ENCODE measurements at regions not wholly inside any gene's neighbourhood (a gene's known extent, or its start where the extent isn't known, plus 50 kb on each side); places are given as distances from the start of the nearest gene placed in this dataset.
"Not testable (repeated sequence)": the region's sequence is repeated elsewhere in the genome, so short reads cannot be mapped to it uniquely, and the experiment has no call there.

- DNase-seq (ENCODE audit: low read depth in 3 of 3), result no peak
Observed at GRCh38 chr11:57871231-57871630, 109.6 kb downstream of the CTNND1 start.

- DNase-seq (ENCODE audit: low read depth in 3 of 3), result no peak
Observed at GRCh38 chr11:57873196-57873911, 111.8 kb downstream of the CTNND1 start.

- no peak for DNase-seq (ENCODE audit: low read depth in 3 of 3)
Observed at GRCh38 chr11:57874981-57875380, 113.4 kb downstream of the CTNND1 start.

- no peak for DNase-seq (ENCODE audit: low read depth in 3 of 3)
Observed at GRCh38 chr11:57881647-57882046, 120.0 kb downstream of the CTNND1 start.

GRCh38 chr11:57883630-57884029 lies 122.0 kb downstream of the CTNND1 start:
- DNase-seq (ENCODE audit: low read depth in 3 of 3), result no peak

- DNase-seq (ENCODE audit: low read depth in 3 of 3), result no peak
Observed at GRCh38 chr11:57885298-57886050, 123.9 kb downstream of the CTNND1 start.

- no peak for DNase-seq (ENCODE audit: low read depth in 3 of 3)
Observed at GRCh38 chr11:57888386-57888785, 126.8 kb downstream of the CTNND1 start.

GRCh38 chr11:57890521-57890920 lies 128.9 kb downstream of the CTNND1 start:
- no peak for DNase-seq (ENCODE audit: low read depth in 3 of 3)

GRCh38 chr11:57893200-57893599 lies 130.5 kb upstream of the OR9Q1 start:
- DNase-seq (ENCODE audit: low read depth in 3 of 3), result not testable (repeated sequence)

- no peak for DNase-seq (ENCODE audit: low read depth in 3 of 3)
Observed at GRCh38 chr11:57896361-57897145, 127.1 kb upstream of the OR9Q1 start.

GRCh38 chr11:57899378-57899777 lies 124.3 kb upstream of the OR9Q1 start:
- DNase-seq (ENCODE audit: low read depth in 3 of 3), result no peak

- DNase-seq (ENCODE audit: low read depth in 3 of 3), result no peak
Observed at GRCh38 chr11:57900320-57900719, 123.4 kb upstream of the OR9Q1 start.

- no peak for DNase-seq (ENCODE audit: low read depth in 3 of 3)
Observed at GRCh38 chr11:57901278-57901677, 122.4 kb upstream of the OR9Q1 start.

GRCh38 chr11:57901756-57902155 lies 121.9 kb upstream of the OR9Q1 start:
- DNase-seq (ENCODE audit: low read depth in 3 of 3), result no peak

GRCh38 chr11:57903011-57903410 lies 120.7 kb upstream of the OR9Q1 start:
- no peak for DNase-seq (ENCODE audit: low read depth in 3 of 3)

GRCh38 chr11:57903441-57904123 lies 120.1 kb upstream of the OR9Q1 start:
- DNase-seq (ENCODE audit: low read depth in 3 of 3), result peak in 2 of 3 experiments; percentile 3 to 9

GRCh38 chr11:57904376-57904775 lies 119.3 kb upstream of the OR9Q1 start:
- no peak for DNase-seq (ENCODE audit: low read depth in 3 of 3)

GRCh38 chr11:57905439-57905838 lies 118.2 kb upstream of the OR9Q1 start:
- DNase-seq (ENCODE audit: low read depth in 3 of 3), result no peak

- not testable (repeated sequence) for DNase-seq (ENCODE audit: low read depth in 3 of 3)
Observed at GRCh38 chr11:57908399-57908798, 115.3 kb upstream of the OR9Q1 start.

- DNase-seq (ENCODE audit: low read depth in 3 of 3), result not testable (repeated sequence)
Observed at GRCh38 chr11:57911522-57911921, 112.2 kb upstream of the OR9Q1 start.

GRCh38 chr11:57913715-57914704 lies 109.7 kb upstream of the OR9Q1 start:
- DNase-seq (ENCODE audit: low read depth in 3 of 3), result no peak

Data from stimulated activated CD4-positive, alpha-beta T cell treated with anti-CD3 and anti-CD28 coated beads, TNF-alpha, amount 100 ng/mL, for 24 hours (primary cell).